ENCODE measurements at regions not wholly inside any gene's neighbourhood (a gene's known extent, or its start where the extent isn't known, plus 50 kb on each side); places are given as distances from the start of the nearest gene placed in this dataset.

DNA sequence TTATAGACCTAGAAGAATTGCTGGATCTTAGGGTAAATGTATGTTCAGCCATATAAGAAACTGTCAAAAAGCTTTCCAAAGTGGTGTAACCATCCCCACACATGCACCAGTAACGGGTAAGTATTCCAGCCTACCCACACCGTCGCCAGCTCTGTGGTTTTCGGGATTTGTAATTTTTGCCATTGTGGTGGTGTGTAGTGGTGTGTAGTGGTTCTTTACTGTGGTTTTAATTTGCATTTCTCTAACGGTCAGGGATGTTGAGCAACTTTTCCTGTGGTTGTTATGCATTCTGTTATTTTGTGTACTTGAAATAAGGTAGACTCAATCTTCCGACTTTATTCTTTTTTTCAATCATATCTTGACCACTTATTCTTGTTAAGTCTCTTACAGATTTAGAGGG, 342.4 kb upstream of the AJAP1 start:
- no peak for DNase-seq (ENCODE audit: low spot score)

DNA sequence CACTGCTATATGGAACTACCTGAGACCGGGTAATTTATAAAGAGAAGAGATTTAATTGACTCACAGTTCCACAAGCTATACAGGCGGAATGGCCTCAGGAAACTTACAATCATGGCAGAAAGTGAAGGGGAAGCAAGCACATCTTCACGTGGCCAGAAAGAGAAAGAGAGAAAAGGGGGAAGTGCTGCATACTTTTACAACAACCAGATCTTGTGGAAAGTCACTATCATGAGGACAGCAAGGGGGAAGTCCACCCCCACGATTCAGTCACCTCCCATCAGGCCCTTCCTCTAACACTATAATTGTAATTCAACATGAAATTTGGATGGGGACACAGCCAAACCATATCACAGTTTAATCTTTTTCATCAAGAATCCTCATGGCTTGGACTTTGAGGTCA, 339.2 kb upstream of the AJAP1 start:
- DNase-seq (ENCODE audit: low spot score): no peak

GRCh38 chr1:4317207-4317606, 337.2 kb upstream of the AJAP1 start:
- no peak for DNase-seq (ENCODE audit: low spot score)

- DNase-seq (ENCODE audit: low spot score): no peak
These were observed 335.7 kb upstream of the AJAP1 start for GRCh38 chr1:4318720-4319119.

DNA sequence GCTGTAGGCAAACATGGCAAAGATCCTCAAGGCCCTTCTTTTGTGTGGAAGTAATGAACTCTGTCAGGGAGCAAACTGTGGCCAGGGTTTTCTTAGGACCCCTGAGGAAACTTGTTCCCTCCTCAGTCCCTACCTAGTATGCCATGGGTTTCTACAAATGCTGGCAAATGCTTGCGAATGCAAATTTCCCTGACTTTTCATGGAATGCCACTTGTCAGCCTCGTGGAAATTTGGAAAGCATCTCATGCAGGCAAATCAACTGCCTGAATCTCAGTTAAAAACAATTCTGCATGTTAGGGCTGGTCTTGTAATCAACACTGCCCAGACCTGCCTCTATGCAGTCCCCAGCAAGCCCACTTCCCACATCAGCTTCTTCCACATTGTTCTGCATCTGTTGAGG, 334.9 kb upstream of the AJAP1 start:
- DNase-seq (ENCODE audit: low spot score): no peak

DNA sequence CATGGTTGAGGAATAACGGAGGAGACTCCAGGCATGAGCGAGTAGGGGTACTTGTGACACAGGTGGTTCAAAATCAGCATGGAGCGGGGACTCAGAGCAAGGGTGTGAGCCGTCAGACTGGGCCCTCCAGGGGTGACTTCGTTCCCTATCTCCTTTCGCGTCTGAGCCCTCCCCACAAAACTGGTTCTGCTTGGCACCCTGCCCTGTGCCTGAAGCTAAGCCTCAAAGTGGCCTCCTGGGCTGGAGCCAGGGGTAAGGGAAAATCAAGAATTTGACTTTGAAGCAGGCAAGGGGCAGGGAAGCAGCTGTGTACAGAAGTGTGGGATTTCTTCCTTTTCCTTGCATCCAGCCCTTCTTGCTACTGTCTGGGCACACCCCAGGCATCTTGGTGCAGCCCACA, 331.5 kb upstream of the AJAP1 start:
- DNase-seq (ENCODE audit: low spot score): no peak

DNA sequence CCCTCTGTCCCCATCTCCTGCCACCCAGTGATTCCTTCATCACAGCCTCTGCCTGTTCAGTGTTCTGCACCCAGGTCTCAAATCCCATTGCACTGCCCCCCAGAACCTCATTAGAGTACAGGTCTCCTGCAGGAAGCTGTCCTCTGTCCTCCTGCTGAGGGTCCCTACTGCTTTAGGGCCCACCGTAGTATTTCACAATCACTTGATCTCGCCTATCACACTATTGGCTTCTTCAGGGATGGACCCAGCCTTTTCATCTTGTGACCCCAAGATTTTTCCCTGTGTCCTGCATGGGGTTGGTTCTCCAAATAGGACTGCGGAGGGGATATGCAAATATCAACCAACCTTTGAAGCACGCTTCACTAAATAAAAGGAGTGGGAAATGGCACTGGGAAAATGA, 331.1 kb upstream of the AJAP1 start:
- no peak for DNase-seq (ENCODE audit: low spot score)

DNA sequence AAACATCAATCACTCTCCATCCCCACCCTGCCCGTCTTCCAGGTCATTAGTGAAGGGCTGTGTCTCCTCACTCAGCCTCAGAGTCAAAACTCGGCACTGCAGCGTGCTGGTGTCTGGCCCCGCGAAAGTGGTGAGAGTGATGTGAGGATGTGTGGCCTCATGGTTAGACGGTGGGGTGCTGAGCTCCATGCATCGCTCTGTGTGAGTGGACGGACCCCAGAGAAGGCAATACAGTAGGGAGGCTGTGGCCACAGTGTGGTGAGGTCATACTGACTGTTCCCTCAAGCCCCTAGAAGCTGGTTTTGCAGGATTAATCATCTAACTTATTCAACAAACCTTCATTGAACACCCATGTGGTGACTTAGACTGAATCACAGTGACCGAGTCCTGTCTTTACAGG, 329.9 kb upstream of the AJAP1 start:
- DNase-seq (ENCODE audit: low spot score): no peak

GRCh38 chr1:4327142-4327541, 327.3 kb upstream of the AJAP1 start:
- no peak for DNase-seq (ENCODE audit: low spot score)

DNA sequence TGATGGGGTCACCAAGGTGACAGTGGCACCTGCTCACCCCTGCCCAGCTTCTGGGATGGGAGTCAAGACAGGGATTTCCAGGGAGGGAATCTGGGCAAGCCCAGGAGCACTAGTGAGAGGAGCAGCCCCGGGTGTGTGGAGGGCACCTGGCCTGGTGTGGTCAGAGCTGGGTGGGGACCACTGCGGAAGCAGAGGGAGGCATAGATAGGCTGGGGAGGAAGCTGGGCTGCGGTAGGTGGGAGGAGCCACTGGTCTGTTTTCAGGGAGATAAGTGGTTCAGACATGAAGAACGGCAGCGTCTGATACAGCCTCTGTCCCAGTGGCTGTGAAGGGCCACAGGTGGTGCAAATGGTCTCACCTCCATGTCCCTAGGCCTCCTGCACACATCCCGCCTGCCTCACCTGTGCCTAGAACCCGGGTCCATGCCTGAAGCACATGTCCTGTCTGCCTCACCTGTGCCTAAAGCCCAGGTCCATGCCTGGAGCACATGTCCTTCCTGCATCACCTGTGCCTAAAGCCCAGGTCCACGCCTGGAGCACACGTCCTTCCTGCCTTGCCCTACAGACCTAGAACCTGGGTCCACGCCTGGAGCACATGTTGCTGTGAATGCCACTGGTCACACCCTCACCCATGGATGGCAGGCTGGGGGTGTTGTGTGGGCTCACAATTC, 325.9 kb upstream of the AJAP1 start:
- DNase-seq (ENCODE audit: low spot score): no peak

DNA sequence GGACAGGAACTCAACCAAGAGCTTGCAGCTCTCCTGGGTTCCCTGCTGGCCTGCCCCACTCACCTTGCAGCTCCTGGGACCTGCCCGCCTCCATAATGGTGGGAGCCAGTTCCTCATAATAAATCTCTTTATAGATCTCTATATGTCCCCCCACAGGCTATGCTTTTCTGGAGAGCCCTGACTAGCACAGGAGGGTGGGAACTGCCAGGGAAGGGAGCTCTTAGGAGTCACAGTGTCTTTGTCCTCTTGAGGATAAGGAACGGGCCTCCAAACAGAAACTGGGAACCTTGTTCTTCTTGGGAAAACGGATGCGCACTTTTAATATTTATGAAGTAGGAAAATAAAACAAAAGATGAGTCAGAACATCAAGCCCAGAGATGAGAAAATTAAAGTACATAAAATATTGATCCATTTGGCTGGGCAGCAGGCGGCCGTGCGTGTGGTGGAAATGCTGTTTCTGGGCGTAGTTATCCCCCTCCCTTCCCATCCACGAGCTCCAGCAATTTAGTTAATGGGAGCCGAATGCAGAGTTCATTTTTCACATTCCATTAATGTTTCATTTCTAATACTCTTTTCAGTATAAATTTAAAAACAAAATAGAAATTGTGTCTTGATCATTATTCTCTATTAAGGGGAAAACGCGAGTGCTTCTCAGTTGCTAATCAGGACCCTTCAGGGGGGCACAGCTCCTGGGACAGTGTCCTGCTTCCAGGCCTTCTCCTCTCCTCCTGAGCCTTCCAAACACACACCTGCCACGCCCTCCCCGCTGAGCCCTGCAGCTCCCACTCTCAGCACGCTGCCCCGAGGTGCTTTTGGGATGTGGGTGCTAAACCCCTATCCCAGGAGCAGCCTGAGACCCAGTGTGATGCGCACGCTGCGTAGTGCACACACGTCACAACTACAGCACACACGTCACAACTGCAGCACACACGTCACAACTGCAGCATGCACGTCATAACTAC, 323.3 kb upstream of the AJAP1 start:
- DNase-seq (ENCODE audit: low spot score): no peak

DNA sequence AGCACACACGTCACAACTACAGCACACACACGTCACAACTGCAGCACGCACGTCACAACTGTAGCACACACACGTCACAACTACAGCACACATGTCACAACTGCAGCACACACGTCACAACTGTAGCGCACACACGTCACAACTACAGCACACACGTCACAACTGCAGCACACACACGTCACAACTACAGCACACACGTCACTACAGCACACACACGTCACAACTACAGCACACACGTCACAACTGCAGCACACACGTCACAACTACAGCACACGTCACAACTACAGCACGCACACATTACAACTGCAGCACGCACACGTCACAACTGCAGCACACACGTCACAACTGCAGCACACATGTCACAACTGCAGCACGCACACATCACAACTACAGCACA, 322.6 kb upstream of the AJAP1 start:
- no peak for DNase-seq (ENCODE audit: low spot score)

DNA sequence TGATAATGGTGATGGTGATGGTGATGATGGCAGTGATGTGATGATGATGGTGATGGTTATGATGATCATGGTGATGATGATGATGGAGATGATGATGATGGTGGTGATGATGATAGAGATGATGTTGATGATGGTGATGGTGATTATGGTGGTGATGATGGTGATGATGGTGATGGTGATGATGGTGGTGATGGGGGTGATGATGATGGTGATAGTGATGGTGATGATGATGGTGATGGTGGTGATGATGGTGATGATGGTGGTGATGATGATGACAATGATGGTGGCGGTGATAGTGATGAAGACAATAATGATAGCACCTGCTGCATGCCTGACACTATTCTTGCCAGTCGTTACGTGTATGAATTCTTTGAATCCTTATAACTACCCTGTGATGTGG, 317.9 kb upstream of the AJAP1 start:
- no peak for DNase-seq (ENCODE audit: low spot score)

GRCh38 chr1:4341421-4341820, 313.0 kb upstream of the AJAP1 start:
- no peak for DNase-seq (ENCODE audit: low spot score)

DNA sequence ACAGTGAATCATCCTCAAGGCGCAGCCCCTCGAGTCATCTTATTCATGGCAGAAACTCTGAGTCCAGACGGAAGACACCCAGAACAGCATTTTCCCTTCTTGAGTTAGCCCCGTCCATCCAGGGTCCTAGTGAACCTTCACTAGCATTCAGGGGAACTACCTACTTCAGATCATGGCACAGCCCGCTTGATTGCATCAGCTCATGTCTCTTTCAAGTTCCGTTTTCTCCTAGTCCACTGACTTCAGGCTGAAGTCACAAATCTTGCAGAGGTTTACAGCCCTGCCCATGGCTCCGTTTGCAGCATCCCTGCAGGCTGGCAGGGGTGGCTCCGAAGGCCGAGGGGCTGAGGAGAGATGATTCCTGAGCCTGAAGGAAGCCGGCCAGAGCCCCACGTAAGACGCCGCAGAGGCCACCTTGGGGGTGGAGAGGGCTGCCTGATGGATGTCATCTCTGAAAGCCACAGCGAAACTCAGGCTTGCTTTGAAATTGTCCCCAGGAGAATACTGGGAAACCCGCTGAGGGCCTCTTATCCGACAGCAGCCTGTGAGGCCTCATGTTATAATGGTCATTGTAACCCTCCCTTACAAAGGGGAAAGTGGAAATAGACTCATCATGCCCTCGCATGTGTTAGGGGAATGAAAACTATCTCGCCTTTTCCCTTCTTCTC, 310.2 kb upstream of the AJAP1 start:
- no peak for DNase-seq (ENCODE audit: low spot score)

DNA sequence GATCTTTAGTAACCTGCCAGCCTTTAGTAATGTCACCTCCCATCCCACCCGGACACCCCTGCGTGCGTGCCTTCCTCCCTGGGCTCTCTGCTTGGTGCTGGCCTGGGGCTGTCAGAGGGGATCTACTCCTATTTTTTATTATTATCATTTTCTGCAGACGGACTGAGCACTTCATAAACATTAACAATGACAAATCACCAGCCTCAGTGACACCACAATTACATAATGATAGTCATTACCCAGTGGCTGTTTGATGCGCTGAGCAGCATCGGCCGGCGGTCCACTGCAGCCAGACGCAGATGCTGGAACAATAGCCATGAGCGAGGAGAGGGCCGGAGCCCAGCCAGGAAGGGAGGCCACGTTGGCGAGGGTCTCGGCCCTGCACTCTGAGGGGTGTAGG, 309.3 kb upstream of the AJAP1 start:
- no peak for DNase-seq (ENCODE audit: low spot score)

- no peak for DNase-seq (ENCODE audit: low spot score)
These were observed 308.3 kb upstream of the AJAP1 start for GRCh38 chr1:4346131-4346530.

GRCh38 chr1:4351453-4351852, 303.0 kb upstream of the AJAP1 start:
- no peak for DNase-seq (ENCODE audit: low spot score)

DNA sequence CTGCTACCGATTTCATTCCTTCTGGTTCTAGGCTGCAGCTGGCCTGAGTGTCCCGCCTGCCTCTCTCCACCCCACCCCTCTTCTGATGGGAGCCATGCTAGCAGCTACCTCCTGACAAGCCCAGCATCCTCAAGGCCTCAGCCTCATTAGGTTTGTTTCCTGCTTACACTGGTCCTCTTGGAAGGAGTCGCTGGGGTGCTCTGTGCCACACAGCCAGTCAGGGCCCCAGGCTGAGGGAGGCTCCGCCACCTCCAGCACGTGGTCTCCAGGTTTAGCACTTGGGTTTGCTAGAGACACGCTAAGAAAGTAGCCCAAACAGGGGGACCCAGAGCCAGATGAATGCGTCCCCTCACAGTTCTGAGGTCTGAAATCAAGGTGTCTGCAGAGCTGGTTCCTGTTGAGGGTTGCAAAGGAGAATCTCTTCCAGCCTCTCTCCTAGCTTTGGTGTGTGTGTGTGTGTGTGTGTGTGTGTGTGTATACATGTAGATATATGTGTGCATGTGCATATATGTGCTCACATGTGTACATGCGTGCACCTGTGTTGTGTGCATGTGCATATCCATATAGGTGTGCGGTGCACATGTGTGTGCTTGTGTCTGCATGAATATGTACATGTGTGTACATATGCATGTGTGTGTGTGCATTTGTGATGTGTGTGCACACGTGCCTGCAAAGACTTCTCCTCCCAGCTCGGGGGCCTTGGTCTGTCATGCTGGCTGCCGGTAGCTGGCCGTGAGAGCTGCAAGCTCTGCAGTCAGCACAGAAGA, 301.1 kb upstream of the AJAP1 start:
- DNase-seq (ENCODE audit: low spot score): no peak

DNA sequence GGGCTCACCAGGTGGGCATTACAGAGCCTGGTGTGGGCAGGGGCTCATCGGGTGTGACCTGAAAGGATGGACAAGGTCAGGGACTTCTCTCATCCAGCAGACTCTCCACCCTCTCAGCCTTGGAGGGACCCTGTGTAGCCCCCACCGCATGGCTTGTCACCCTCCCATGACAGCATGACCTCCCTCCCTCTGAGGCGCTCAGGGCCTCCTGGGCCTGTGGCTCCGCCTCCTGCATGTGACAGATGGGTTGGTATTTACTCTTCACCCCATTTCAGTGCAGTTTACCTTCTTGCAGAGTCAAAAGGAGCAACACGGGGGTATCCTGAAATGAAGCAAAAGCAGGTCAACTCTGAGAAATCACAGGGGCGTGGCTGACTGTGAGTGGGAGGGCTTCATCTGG, 298.6 kb upstream of the AJAP1 start:
- DNase-seq (ENCODE audit: low spot score): no peak

DNA sequence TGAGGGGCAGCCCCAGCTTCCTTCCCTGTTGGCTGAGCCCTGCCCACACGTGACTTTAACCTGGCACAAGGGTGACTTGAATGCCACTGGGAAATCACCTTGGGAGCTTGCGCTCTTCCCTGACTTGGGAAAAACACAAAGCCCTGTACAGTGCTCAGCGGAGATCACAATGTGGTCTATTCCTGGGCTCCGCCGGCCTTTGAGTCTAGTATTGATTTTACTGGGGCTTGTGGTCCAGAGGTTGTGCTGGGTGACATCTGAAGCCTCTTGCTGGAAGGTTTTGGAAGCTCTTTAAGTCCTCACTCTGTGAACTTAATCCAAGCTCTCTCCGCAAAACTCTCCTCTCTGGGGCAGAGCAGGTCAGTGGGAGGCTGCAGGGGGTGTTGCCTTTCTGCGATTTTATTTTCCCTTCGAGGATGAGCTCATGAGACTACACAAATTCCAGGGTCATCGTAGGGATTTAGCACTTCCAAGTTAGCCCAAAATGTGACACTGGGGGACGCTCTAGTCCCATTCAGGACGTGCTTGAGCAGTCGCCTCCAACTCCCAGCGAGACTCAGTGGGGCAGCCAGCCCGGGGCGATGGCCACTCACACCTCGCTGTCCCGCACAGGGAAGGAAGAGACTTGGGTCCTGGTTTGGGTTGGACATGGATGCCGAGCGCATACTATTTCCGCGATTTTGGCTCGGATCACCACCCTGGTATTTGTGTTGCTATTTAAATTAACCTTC, 291.9 kb upstream of the AJAP1 start:
- DNase-seq (ENCODE audit: low spot score): no peak

Data from A172 (cell line).